OCI-M1 (cell line): ENCODE measurements at regions not wholly inside any gene's neighbourhood (a gene's known extent, or its start where the extent isn't known, plus 50 kb on each side); places are given as distances from the start of the nearest gene placed in this dataset.
A peak's percentile ranks its signal among the peaks of the same experiment; 100 is the strongest.
"Not testable (repeated sequence)": the region's sequence is repeated elsewhere in the genome, so short reads cannot be mapped to it uniquely, and the experiment has no call there.

Source experiments
- DNase-seq: peaks from one replicate; lab custom pipeline; 2025; lab: John Stamatoyannopoulos, UW

DNA sequence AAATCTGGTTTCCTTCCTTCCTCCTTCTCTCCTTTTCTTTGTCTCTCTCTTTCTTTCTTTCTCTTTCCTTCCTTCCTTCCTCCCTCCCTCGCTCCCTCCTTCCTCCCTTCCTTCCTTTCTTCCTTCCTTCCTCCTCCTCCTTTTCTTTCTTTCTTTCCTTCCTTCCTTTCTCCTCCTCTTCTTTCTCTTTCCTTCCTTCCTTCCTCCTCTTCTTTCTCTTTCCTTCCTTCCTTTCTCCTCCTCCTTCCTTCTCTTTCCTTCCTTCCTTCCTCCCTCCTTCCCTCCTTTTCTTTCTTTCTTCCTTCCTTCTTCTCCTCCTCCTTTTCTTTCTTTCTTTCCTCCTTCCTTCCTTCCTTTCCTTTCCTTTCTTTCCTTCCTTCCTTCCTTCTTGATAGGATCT lies 61.2 kb downstream of the VIP start:
- no peak for DNase-seq

DNA sequence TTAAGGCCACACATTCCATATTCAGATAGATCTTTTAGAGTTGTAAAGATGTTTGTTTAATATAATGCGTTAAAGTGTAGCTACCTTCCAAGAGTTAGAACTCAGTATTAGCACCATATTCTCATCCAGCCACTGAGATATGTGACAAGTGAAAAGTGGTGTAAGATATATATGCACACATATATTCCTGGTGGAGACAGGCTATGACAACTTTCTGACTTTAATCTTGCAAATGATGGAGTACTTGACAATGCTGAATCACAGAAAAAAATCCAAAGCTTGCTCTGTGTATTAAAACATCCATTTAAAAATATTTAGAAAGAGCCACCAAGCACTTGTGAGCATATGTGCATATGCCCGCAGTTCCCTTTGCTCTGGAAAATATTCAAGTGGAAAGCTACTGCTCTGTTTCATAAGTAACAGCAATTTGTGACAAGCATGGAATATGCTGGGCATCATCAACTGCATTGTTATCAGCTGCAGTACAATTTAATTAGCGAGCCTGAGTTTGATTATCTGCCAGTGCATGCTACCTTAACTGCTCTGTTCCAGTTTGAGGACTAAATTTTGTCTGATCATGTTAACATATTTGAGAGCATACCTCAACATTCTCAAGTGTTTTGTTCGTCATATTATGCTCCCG lies 64.8 kb downstream of the VIP start:
- DNase-seq: no peak

DNA sequence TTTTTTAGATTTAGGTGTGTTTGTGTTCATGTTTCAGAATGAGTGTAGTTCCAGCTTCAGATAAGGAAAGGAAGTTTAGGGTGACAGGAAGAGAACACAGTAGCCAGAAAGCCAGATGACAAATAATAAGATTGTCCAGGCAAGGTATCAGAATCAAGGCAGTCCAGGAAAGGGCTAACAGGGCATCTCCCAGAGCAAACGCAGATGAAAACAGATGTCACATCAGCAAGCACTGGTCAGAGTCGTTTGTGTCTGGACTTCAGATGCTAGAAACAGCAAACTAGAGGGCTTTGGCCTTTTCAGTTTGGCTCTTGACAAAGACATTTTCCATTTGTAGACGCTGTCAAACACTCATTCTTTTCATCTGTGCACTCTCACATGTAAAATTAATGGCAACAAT lies 65.5 kb downstream of the VIP start:
- no peak for DNase-seq

DNA sequence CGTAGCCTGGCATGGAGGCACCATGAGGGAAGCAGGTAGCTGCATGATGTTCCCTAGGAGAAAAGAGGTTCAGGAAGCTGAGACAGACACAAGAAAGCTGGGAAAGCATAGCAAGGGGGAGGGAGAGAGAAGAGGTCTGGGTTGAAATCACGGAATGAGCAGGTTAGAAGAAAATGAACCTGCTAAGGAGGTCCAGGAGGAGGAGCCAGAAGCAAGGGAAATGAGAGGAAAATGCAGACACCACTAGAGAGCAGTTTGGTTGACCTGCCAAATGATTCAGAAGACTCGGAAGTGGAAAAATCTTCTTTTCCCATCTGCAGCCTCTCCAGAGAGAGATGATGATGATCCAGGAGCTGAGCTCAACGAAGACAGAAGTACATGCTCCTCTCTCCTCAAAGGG lies 70.9 kb downstream of the VIP start:
- DNase-seq: no peak

DNA sequence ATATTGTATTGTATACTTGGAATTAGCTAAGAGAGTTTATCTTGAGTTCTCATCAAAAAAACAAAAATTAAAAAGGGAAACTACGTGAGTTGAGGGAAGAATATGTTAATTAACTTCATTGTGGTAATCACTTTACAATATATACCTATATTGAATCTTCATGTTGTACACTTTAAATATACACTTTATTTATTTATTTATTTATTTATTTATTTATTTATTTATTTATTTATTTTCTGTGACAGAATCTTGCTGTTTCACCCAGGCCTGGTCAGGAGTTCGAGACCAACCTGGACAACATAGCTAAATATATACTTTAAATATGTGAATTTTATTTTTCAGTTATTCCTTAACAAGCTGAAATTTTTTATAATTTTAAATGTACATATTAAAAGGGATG lies 74.1 kb downstream of the VIP start:
- DNase-seq: no peak

DNA sequence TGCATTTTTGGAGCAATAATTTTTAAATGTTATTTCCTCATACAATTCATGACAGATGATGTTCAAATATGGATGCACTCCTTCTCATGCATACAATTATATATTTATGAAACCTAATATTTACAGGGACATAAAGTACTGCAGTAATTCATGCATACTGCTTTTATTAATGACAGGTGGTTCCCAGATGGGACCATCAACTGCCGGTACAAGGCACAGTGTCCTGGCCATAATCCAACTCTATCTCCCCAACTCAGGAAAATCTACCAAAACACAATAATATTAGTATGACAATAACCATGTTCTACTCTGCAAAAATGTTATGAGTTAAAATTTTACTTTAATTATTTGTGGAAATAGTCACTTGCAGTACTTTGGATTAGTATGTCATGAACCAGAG lies 77.8 kb downstream of the VIP start:
- no peak for DNase-seq

DNA sequence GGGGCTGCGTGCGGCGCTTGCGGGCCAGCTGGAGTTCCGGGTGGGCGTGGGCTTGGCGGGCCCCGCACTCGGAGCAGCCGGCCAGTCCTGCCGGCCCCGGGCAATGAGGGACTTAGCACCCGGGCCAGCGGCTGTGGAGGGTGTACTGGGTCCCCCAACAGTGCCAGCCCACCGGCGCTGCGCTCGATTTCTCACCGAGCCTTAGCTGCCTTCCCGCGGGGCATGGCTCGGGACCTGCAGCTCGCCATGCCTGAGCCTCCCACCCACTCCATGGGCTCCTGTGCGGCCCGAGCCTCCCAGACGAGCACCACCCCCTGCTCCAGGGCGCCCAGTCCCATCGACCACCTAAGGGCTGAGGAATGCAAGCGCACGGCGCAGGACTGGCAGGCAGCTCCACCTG lies 83.8 kb downstream of the VIP start:
- not testable (repeated sequence) for DNase-seq

DNA sequence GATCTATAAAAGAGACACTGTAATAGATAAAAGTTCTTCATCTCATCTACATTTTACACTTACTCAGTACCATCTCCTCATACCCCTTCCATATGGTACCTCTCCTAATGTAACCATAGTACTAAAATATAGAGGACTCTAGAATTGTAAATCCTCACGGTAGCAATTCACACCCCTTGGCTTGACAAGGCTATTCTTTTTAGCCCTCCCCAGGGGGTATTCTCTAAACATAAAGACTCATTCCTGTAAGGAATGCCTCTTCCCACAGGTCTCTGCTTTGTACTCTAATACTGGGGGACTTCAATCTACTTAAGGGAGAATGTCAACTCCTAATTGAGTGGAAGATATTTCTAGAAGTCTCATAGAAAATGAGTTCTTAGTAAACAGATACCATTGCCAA lies 85.9 kb downstream of the VIP start:
- no peak for DNase-seq

DNA sequence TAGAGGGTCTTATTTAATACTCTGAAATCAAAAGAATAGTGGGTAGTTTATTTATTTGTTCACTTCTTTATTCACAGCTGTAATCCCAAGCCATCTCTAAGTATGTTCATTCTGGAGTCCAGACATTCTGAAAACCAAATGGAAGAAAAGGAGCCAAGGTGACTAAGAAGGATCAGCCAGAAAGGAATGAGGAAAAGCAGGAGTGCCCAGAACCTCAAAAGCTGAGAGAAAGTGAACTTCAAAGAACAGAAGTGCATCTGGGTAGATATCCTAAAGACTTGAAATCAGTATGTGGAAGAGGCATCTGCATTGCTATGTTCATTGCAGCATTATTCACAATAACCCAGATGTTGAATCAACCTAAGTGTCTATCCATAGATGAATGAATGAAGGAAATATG lies 94.8 kb downstream of the VIP start:
- DNase-seq: no peak

DNA sequence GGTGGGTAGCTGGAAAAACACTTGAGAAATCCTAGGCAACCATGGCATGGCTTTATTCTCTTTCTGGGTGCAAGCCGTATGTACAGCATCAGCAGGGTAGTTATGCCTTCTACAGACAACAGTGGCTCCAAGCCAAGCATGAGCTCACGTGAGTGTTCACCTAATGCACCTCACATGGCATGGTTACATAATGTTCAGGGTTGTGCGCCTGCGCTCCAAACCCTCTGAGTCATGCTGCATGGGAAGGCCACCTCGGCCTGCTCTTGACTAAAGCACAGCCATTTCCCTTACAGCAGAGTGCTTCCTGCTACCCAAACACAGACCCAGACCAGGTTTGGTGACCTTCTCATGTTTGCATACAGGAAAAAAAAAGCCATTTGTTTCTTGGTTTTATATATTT lies 96.2 kb downstream of the VIP start:
- DNase-seq: no peak

DNA sequence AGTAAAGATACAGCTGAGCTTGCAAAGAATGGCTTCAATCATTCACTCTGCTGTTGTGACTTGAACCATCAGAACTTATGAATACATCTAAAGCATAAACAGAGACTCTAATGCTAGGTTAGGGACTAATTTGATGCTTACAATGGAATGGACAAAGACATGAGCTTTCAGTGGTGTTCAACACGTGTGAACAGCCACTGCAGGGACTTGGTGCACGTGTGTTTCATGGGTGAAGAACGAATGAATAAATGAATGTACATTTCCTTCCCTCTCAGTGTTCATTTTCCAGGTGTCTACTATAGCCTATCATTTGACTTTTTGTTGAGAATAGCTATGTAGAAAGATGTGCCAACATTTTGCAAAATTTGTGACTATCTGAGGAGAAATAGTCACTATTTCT lies 98.3 kb downstream of the VIP start:
- no peak for DNase-seq

DNA sequence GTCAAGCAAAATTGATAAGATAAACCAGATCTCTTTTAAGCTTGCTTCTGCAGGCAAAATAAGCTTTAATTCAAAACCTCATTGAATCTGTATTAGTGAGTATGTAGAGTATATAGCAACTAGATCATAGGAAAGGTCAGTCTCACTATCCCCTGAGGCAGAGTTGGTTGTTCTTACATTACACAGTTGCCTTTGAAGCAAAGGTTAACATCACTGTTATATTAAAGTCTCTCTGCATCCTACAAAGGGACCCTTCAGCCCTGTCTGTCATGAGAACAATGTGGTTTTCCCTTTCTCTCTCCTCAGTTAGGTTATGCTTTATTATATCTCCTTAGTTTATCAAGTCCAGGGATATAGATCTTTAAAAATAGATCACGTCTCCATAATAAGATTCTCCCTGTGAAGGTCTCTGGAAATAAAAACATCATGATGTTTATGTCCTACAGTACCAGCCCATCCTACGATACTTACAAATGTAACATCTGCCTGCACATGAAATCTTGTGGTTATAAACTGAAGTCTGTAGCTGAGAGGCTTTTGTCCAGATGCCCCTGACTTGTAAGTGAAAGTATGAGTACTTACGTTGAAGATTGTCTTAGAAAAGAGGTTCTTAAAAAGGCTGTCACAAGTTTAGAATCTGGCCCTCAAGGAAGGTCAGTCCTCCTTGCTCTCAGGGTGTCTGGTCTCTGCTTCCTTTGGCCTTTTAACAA lies 103.6 kb downstream of the VIP start:
- DNase-seq: no peak

DNA sequence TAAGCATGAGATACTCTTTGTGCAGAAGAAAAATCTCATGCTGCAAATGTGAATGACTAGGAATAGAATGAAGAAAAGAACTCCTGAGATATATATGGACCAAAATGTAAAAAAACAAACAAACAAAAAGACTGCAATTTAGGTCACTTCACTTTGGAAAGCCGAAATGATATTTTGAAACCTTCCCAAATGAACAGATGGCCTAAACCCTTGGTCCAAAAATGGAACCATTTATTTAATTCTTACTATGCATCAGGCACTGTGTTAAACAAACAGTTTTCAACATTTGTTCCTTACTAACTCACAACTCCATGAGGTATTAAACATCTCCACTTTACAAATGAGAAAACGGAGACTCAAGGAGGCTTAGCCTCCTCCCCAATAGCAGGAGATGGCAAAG lies 107.5 kb downstream of the VIP start:
- no peak for DNase-seq

DNA sequence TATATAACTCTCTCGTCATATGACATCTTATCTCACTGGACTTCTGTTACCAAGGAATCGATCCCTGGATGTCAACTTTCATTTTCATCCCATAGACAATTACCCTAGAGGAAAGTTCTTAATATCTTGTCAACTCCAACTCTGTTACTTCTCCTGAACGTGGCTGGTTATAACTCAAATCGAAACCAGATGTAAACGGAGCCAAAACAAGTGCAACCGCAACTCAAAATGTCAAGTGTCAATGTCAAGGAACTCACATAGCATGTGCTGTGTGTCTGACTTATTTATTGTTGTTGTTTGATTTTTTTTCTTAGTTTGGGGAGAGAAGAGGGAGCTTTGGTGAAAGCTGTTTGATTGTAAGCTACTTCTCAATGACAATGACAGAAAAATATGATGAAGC lies 108.6 kb downstream of the VIP start:
- peak; percentile 65 for DNase-seq

DNA sequence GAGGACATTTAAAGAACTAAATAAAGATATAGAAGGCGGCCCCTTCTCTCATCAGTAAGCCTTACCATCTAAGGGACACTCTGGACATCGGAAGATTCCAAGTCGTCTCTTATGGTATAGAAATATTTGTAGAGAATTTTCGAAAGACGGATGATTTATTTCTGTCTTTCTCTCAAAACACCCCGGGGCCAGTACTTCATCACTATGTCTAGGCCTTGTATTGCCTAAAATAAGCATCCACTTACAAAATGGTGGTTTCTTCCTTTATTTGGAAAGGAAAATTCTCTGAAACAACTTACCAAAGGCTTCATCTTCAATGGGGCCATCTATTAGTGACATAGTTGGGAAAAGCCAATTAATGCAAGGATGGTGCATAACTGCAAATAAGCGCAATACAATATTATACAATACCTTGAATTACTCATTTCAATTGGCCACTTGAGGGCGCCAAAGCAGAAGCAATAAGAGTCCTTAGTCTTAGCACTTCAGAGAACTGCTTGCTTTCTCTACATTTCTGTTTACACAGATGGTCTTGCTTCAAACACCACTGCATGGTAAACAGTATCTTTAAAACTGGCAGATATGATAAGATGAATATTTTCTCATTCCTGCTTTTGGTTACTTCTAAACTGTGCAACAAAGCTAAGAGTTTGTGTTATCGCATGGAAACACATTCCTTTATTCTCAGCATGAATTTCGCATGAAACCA lies 113.2 kb downstream of the VIP start:
- DNase-seq: peak; percentile 85

DNA sequence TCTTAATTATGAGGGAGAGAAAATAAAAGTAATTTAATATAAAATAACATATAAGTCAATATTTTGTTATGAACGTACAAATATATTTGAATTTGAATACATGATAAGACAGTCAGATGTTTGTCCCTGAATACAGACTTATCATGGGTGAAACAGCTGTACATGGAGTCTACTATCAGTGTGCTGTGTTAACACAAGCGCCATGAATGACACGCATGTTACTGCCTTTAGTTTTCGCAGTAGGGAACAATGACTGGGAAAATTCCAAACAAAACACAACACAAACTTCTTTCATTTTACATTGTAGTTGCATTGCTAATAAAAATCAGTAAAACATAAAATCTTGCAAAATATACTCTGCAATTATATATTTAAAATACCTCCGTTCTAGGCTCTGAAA lies 108.6 kb downstream of the FBXO5 start:
- DNase-seq: no peak

DNA sequence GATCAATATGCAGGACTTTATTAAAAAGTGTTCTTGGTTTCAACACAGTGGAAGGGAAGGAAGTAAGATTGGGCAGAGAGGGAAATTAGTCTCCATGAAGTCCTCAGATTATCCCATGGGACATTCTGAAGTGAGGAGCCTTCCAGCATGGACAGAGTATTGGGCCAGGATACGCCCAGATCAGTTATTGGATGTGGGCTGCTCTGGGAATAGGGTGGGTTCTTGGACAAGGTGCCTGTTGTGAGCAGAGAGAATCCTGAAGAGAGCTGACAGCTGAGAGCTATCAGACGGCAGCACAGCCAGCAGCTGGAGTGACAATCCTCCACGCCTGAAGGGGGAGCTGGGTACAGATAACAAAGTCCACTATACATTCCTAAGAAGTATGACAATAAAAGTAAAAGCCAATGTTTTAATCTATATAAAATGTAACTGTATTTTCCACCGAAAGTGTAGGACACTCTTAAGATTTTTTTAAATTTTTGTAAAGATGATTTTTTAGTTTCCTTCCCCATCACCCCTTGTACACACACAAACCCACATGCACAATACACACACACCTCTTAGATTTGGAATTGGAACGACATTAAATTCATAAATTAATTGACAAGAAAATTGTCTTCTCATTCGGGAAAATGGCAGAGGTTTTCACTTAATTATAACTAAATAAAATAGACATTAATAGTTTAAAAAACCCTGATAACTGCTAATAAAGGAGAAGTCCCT lies 107.8 kb downstream of the FBXO5 start:
- DNase-seq: no peak

DNA sequence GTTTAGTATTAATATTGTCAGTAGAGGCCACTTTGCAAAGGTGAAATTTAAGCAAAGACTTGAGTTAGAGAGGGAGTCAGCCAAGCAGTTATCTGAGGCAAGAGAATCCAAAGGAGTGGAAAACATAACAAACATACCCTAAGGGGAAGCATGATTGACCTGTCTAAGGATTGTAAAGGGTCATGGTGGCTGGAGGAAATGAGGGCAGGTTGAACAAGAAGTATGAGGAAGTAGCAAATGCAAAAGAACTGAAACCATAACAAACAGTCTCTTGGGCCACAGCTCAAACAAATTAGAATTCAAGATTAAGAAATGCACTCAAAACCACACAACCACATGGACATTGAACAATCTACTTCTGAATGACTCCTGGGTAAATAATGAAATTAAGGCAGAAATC lies 103.2 kb downstream of the FBXO5 start:
- DNase-seq: peak; percentile 21

DNA sequence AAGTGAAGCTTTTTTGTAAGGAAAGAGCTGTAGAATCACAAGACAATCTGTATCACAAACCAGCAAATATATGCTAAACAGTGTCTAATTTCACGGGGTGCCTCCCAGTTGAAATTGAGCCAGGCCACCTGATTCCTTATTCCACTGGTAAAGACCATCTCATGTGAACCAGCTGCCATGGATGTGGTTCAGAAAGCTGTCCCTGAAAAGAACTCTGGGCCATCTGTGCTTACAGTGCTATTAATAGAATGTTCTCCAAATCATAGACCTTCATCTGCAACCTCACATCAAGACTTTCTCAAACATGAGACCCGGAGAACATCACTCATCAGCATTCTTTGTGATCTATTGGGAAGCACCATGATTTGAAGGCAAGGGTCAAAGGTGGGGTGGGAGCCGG lies 89.7 kb downstream of the FBXO5 start:
- DNase-seq: no peak

DNA sequence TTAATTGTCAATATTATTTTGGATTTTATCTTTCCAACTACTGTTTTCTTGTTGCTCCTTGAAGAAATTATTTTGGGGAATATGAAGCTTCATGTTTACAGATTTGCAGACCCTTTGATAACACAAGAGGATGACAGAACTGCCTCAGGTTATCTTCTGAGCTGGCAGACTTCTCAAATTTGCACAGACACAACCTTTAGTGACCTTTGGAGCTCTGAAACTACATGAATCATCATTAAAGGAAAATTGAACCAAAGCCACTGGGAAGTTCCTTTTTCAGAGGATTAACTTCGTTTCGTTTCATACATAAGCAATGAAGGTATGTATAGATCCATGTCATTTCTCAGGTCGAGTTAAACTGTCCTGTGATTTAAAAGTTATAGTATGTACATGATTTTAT lies 85.9 kb downstream of the FBXO5 start:
- DNase-seq: peak; percentile 46

DNA sequence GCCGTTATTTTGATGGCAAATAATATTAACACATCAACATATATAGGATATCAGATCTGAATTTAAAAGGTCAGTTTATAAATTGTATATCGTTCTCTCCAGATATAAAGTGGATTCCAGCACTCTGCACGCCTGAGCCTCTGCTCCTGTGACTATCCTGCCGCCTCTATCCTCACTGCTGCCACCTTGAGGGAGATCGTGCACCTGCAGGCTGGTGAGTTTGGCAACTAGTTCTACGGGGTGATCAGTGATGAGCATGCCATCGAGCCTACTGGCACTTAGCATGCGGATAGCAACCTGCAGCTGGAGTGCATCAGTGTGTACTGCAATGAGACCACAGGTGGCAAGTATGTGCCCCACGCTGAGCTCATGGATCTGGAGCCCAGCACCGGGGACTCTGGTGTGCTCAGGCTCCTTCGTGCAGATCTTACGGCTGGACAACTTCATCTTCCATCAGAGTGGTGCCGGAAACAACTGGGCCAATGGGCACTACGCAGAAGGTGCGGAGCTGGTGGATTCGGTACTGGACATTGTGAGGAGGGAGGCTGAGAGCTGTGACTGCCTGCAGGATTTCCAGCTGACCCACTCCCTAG lies 84.9 kb downstream of the FBXO5 start:
- peak; percentile 85 for DNase-seq

DNA sequence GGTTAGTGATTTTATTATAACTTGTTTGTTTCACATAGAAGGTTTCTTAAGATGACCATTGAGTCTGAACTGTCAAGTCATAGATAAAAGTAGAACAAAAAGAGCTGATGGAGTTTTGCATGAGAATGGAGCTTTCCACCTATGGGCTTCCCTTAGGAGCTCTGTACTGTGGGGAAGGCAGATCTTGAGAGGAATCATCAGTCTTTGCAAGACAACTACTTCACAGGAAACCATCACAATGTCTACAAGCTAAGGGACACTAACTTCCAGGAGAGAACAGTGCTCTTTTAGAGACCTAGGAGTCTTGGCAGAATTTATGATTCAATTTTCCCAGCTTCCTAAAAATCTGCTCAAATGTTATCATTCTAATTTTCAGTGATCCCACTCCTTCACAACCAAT lies 78.2 kb downstream of the FBXO5 start:
- no peak for DNase-seq
